ENCODE measurements at regions not wholly inside any gene's neighbourhood (a gene's known extent, or its start where the extent isn't known, plus 50 kb on each side); places are given as distances from the start of the nearest gene placed in this dataset.

- no peak overlapping the region for H3K4me2 ChIP-seq (ENCODE audit: low read length)
- TF ChIP-seq CTCF (IDR thresholded peaks at IDR 0.05; ENCODE audit: low read length) (no peak), EZH2 (IDR thresholded peaks at IDR 0.05; ENCODE audit: borderline replicate concordance, low read length) (no peak)
- H4K20me1 ChIP-seq (ENCODE audit: insufficient read depth, low read length), result no peaks in the 10 kb centered on the region
- no peak overlapping the region for H2AFZ ChIP-seq (ENCODE audit: low read length)
- no peak overlapping the region for H3K27ac ChIP-seq (ENCODE audit: low read depth, low read length, poor library complexity, severe bottlenecking)
- no peak overlapping the region for H3K9ac ChIP-seq (ENCODE audit: low read length)
- H3K9me2 ChIP-seq (ENCODE audit: low read depth, low read length), result no peaks in the 10 kb centered on the region
- H3F3A ChIP-seq (ENCODE audit: insufficient read depth, low read length), result no peaks in the 10 kb centered on the region
- no peaks in the 10 kb centered on the region for H3K27me3 ChIP-seq (ENCODE audit: insufficient read depth, low read length)
- no peaks in the 10 kb centered on the region for H3K9me3 ChIP-seq (ENCODE audit: low read length)
- H3K36me3 ChIP-seq (ENCODE audit: insufficient read depth, low read length), result no peaks in the 10 kb centered on the region
- H3K4me3 ChIP-seq (ENCODE audit: low read depth, low read length, poor library complexity, severe bottlenecking), result no peak overlapping the region
- H3K79me2 ChIP-seq (ENCODE audit: insufficient read depth, low read length), result no peaks in the 10 kb centered on the region
- no peaks in the 10 kb centered on the region for H3K4me1 ChIP-seq (ENCODE audit: insufficient read depth, low read length, severe bottlenecking)
Measured at GRCh38 chr9:73775757-73776156, 624.1 kb downstream of the ANXA1 start.

DNA sequence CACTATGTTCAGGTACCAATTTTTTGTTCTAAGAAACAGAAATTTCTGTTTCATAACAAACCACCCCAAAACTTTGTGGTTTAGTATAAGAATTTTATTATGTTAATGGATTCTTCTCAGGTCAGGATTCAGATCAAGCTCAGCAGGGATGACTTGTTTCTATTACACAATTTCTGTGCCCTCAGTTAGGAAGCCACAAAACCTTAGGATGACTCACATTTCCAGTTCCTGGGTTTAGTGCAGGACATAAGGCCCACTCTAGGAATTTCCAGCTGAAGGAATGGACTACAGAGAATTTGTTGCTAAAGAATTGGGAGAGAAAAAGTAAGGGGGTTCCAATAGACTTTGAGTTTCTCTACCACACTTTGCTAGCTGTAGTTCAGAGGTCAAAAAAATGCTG lies 629.3 kb downstream of the ANXA1 start:
- Histone ChIP-seq H3K4me1 (ENCODE audit: insufficient read depth, low read length, severe bottlenecking) (no peaks in the 10 kb centered on the region), H3K9ac (ENCODE audit: low read length) (no peak overlapping the region), H3K4me2 (ENCODE audit: low read length) (no peak overlapping the region), H3K27me3 (ENCODE audit: insufficient read depth, low read length) (no peaks in the 10 kb centered on the region), H3K27ac (ENCODE audit: low read depth, low read length, poor library complexity, severe bottlenecking) (no peak overlapping the region), H2AFZ (ENCODE audit: low read length) (no peak overlapping the region), H3K9me2 (ENCODE audit: low read depth, low read length) (no peaks in the 10 kb centered on the region), H3F3A (ENCODE audit: insufficient read depth, low read length) (no peaks in the 10 kb centered on the region), H3K36me3 (ENCODE audit: insufficient read depth, low read length) (no peaks in the 10 kb centered on the region), H3K9me3 (ENCODE audit: low read length) (no peaks in the 10 kb centered on the region), H3K79me2 (ENCODE audit: insufficient read depth, low read length) (no peaks in the 10 kb centered on the region), H3K4me3 (ENCODE audit: low read depth, low read length, poor library complexity, severe bottlenecking) (no peak overlapping the region), H4K20me1 (ENCODE audit: insufficient read depth, low read length) (no peaks in the 10 kb centered on the region)
- TF ChIP-seq CTCF (IDR thresholded peaks at IDR 0.05; ENCODE audit: low read length), result no peak
- no peak for TF ChIP-seq EZH2 (IDR thresholded peaks at IDR 0.05; ENCODE audit: borderline replicate concordance, low read length)

DNA sequence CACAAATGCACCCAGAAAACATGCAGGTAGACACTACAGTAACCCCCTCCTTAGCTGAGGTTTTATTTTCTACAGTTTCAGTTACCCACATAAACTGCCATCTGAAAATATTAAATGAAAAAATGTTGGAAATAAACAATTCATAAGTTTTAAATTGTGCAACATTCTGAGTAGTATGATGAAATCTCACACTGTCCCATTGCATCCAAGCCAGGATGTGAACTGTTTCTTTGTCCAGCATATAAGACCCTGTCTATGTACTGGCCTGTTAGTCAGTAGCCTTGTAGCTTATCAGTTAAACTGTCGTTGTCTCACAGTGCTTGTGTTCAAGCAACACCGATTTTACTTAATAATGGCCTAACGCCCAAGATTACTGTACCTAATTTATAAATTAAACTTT lies 630.5 kb downstream of the ANXA1 start:
- no peaks in the 10 kb centered on the region for H4K20me1 ChIP-seq (ENCODE audit: insufficient read depth, low read length)
- no peaks in the 10 kb centered on the region for H3K27me3 ChIP-seq (ENCODE audit: insufficient read depth, low read length)
- TF ChIP-seq CTCF (IDR thresholded peaks at IDR 0.05; ENCODE audit: low read length) (no peak), EZH2 (IDR thresholded peaks at IDR 0.05; ENCODE audit: borderline replicate concordance, low read length) (no peak)
- no peak overlapping the region for H3K9ac ChIP-seq (ENCODE audit: low read length)
- no peak overlapping the region for H3K4me2 ChIP-seq (ENCODE audit: low read length)
- no peaks in the 10 kb centered on the region for H3K4me1 ChIP-seq (ENCODE audit: insufficient read depth, low read length, severe bottlenecking)
- H3K36me3 ChIP-seq (ENCODE audit: insufficient read depth, low read length), result no peaks in the 10 kb centered on the region
- no peak overlapping the region for H2AFZ ChIP-seq (ENCODE audit: low read length)
- H3K27ac ChIP-seq (ENCODE audit: low read depth, low read length, poor library complexity, severe bottlenecking), result no peak overlapping the region
- no peaks in the 10 kb centered on the region for H3K9me2 ChIP-seq (ENCODE audit: low read depth, low read length)
- no peaks in the 10 kb centered on the region for H3K9me3 ChIP-seq (ENCODE audit: low read length)
- no peaks in the 10 kb centered on the region for H3F3A ChIP-seq (ENCODE audit: insufficient read depth, low read length)
- no peak overlapping the region for H3K4me3 ChIP-seq (ENCODE audit: low read depth, low read length, poor library complexity, severe bottlenecking)
- no peaks in the 10 kb centered on the region for H3K79me2 ChIP-seq (ENCODE audit: insufficient read depth, low read length)
